C4-2B (cell line): ENCODE measurements at regions not wholly inside any gene's neighbourhood (a gene's known extent, or its start where the extent isn't known, plus 50 kb on each side); places are given as distances from the start of the nearest gene placed in this dataset.

ENCODE experiments used
- ZFX ChIP-seq: fragments of 450-650 bp; IDR thresholded peaks from 2 replicates; pipeline ENCODE4 v1.6.1; 2017
- TF ChIP-seq, protein P1 (sequence below): fragments of 450-650 bp; conservative IDR thresholded peaks from 2 replicates; pipeline ENCODE4 v1.5.1; 2017; ENCODE audit warnings: mild to moderate bottlenecking

DNA sequence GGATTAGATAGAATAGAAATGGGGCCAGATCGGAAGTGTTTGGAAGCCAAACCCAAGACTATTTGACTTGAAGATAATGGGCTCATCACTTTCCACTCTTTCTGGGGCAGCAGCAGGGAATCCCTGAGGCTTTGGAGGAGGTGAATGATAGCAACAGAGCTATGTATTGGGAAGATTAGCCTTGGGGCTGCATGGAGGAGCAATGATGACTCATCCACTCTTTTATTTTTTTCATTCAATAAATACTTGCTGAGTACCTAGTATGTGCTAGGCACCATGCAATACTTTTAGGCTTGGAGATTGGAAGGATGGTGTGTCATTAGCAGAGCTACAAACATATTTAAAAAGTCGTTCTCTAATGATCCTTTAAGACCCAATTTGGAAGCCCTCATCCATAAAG, 166.9 kb upstream of the FOXD3 start:
- TF ChIP-seq, protein P1, sequence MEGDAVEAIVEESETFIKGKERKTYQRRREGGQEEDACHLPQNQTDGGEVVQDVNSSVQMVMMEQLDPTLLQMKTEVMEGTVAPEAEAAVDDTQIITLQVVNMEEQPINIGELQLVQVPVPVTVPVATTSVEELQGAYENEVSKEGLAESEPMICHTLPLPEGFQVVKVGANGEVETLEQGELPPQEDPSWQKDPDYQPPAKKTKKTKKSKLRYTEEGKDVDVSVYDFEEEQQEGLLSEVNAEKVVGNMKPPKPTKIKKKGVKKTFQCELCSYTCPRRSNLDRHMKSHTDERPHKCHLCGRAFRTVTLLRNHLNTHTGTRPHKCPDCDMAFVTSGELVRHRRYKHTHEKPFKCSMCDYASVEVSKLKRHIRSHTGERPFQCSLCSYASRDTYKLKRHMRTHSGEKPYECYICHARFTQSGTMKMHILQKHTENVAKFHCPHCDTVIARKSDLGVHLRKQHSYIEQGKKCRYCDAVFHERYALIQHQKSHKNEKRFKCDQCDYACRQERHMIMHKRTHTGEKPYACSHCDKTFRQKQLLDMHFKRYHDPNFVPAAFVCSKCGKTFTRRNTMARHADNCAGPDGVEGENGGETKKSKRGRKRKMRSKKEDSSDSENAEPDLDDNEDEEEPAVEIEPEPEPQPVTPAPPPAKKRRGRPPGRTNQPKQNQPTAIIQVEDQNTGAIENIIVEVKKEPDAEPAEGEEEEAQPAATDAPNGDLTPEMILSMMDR = no peak
- TF ChIP-seq ZFX = no peak
